H7 (cell line): ENCODE measurements at regions not wholly inside any gene's neighbourhood (a gene's known extent, or its start where the extent isn't known, plus 50 kb on each side); places are given as distances from the start of the nearest gene placed in this dataset.

Source experiments
- DNase-seq: peaks from one replicate; pipeline ENCODE4 v3.0.0; 2012
- H3K27me3 ChIP-seq: 2 replicates; pipeline ENCODE4 v1.6.0; 2011; ENCODE audit warnings: mild to moderate bottlenecking, low read length; ENCODE audit not compliant: control insufficient read depth, insufficient read depth
- H3K36me3 ChIP-seq: replicated peaks from 2 replicates; pipeline ENCODE4 v1.5.1; 2011; ENCODE audit warnings: low read length; ENCODE audit not compliant: control insufficient read depth, insufficient read depth
- H3K4me3 ChIP-seq: 2 replicates; pipeline ENCODE4 v1.5.1; 2011; ENCODE audit warnings: low read depth, mild to moderate bottlenecking, control low read depth, low read length, moderate library complexity; ENCODE audit not compliant: insufficient read depth

- no peak overlapping the region for H3K4me3 ChIP-seq
- no peaks in the 10 kb centered on the region for H3K27me3 ChIP-seq
- no peaks in the 10 kb centered on the region for H3K36me3 ChIP-seq
- no peak for DNase-seq
Observed at GRCh38 chr18:27276479-27276878, 91.4 kb upstream of the CHST9 start.

GRCh38 chr18:27274901-27275300 lies 89.8 kb upstream of the CHST9 start:
- no peak for DNase-seq
- Histone ChIP-seq H3K4me3 (no peak overlapping the region), H3K27me3 (no peaks in the 10 kb centered on the region), H3K36me3 (no peaks in the 10 kb centered on the region)

- no peak overlapping the region for H3K4me3 ChIP-seq
- no peaks in the 10 kb centered on the region for H3K36me3 ChIP-seq
- DNase-seq = no peak
- no peaks in the 10 kb centered on the region for H3K27me3 ChIP-seq
Observed at GRCh38 chr18:27270508-27270907, 85.4 kb upstream of the CHST9 start.

- H3K27me3 ChIP-seq = no peaks in the 10 kb centered on the region
- no peak overlapping the region for H3K4me3 ChIP-seq
- DNase-seq = no peak
- no peaks in the 10 kb centered on the region for H3K36me3 ChIP-seq
Observed at GRCh38 chr18:27263369-27263768, 78.3 kb upstream of the CHST9 start.

GRCh38 chr18:27261769-27262549 lies 76.9 kb upstream of the CHST9 start:
- no peak for DNase-seq
- Histone ChIP-seq H3K27me3 (no peaks in the 10 kb centered on the region), H3K36me3 (no peaks in the 10 kb centered on the region), H3K4me3 (no peak overlapping the region)

- Histone ChIP-seq H3K4me3 (no peak overlapping the region), H3K36me3 (no peaks in the 10 kb centered on the region), H3K27me3 (no peaks in the 10 kb centered on the region)
- DNase-seq = no peak
Observed at GRCh38 chr18:27253571-27253970, 68.5 kb upstream of the CHST9 start.

GRCh38 chr18:27250471-27250870 lies 65.4 kb upstream of the CHST9 start:
- no peak for DNase-seq
- no peaks in the 10 kb centered on the region for H3K36me3 ChIP-seq
- no peaks in the 10 kb centered on the region for H3K27me3 ChIP-seq
- H3K4me3 ChIP-seq = no peak overlapping the region

GRCh38 chr18:27249933-27250332 lies 64.8 kb upstream of the CHST9 start:
- Histone ChIP-seq H3K4me3 (no peak overlapping the region), H3K27me3 (no peaks in the 10 kb centered on the region), H3K36me3 (no peaks in the 10 kb centered on the region)
- no peak for DNase-seq

- H3K4me3 ChIP-seq = no peak overlapping the region
- H3K27me3 ChIP-seq = no peaks in the 10 kb centered on the region
- no peak for DNase-seq
Observed at GRCh38 chr18:27244259-27244658, 59.2 kb upstream of the CHST9 start.

GRCh38 chr18:27242392-27243047 lies 57.4 kb upstream of the CHST9 start:
- no peaks in the 10 kb centered on the region for H3K36me3 ChIP-seq
- H3K4me3 ChIP-seq = no peak overlapping the region
- DNase-seq = no peak
- no peaks in the 10 kb centered on the region for H3K27me3 ChIP-seq

More at GRCh38 chr18:27244259-27244658, 59.2 kb upstream of the CHST9 start:
- no peaks in the 10 kb centered on the region for H3K36me3 ChIP-seq

- no peak for DNase-seq
- Histone ChIP-seq H3K4me3 (no peak overlapping the region), H3K27me3 (no peaks in the 10 kb centered on the region)
Observed at GRCh38 chr18:27240383-27240782, 55.3 kb upstream of the CHST9 start.

GRCh38 chr18:27239669-27240068 lies 54.6 kb upstream of the CHST9 start:
- H3K27me3 ChIP-seq = no peaks in the 10 kb centered on the region
- H3K4me3 ChIP-seq = no peak overlapping the region
- no peaks in the 10 kb centered on the region for H3K36me3 ChIP-seq
- DNase-seq = no peak

More at GRCh38 chr18:27240383-27240782, 55.3 kb upstream of the CHST9 start:
- no peaks in the 10 kb centered on the region for H3K36me3 ChIP-seq

- Histone ChIP-seq H3K4me3 (no peak overlapping the region), H3K36me3 (no peaks in the 10 kb centered on the region), H3K27me3 (no peaks in the 10 kb centered on the region)
Observed at GRCh38 chr18:27235218-27235870, 50.2 kb upstream of the CHST9 start.

More at GRCh38 chr18:27235218-27235870, 50.2 kb upstream of the CHST9 start:
- DNase-seq = no peak
